ENCODE measurements at regions not wholly inside any gene's neighbourhood (a gene's known extent, or its start where the extent isn't known, plus 50 kb on each side); places are given as distances from the start of the nearest gene placed in this dataset.

DNA sequence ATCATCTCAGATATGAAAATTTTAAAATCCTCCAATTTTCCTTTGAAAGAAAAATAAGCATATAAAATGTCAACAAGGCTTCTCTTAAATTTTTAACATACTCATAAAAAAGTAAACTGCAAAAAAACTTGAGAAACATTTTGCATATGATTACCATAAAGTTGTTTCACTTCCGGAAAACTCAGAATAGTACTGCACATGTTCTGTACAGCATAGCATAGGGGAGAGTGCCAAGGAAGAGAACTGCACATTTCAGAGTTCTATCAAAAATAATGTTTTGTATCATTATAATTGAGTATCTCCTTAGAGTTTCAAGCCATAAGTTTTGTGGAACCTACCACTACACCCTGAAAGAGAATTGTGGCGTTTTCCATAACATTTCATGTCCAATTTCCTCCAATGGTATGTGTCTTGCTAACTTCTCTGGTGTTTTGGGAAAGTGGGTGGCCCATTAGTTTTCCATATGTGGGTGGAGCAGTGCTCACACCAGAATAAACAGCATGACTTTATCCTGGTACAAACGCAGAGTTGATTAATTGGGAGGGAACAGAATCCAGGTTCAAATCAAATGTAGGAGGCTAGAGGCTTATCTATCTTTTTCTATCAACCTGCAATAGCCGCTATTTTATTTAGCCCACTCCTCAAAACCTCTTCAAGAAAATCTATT, 430.9 kb downstream of the LMO4 start:
- DNase-seq (ENCODE audit: extremely low read depth, low read depth, low spot score) = no peak

DNA sequence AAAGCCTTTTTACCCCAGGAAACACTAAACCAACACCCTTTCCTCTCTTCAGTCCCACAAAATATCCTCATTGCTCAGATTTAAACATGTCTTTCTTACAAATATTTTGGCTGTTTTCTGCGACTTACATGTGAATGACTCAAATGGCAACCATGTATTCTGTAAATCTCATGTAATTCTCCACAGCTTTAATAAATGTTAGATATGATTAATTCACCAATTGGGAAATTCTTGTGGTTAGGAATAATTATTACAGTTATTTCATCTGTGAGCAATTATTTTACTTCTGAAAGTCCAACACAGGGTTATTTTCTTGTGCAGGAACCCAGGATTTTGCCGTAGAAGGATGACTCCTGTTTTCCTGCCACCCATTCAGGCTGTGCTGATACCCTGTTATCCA, 431.5 kb downstream of the LMO4 start:
- no peak for DNase-seq (ENCODE audit: extremely low read depth, low read depth, low spot score)

DNA sequence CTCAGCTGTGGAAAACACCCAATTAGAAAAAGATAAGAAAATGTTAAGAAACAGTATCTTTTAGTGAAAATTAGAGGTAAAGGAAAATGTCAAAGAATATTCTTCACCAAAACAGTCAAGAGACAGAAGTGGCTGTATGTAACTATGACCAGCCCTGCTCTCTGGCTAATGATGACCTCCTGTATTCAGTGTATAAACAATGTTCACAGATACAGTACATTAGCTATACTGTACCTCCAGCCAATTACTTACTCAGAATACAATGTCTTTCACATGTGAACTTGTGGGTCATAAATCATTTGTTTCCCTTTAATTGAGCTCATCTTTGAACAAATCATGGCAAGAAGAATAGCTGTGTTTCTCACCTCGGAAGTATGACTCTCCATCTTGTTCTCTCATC, 432.0 kb downstream of the LMO4 start:
- no peak for DNase-seq (ENCODE audit: extremely low read depth, low read depth, low spot score)

DNA sequence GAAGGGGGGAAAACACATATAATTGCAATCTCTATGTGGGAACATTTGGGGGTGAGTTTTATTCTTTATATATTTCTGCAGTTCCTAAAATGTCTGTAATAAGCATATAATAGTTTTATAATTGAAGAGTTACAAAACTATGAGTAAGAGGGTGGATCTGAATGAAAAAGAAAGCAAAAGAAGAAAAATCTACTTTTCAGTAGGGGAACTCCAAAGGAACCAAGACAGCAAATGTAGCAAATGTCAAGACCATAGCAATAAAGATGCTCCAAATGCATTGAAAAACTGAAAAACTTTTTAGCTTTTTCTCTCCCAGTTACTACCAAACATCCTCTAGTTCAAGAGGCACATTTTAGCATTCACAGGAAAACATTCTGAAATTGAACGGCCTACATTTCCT, 434.8 kb downstream of the LMO4 start:
- no peak for DNase-seq (ENCODE audit: extremely low read depth, low read depth, low spot score)

DNA sequence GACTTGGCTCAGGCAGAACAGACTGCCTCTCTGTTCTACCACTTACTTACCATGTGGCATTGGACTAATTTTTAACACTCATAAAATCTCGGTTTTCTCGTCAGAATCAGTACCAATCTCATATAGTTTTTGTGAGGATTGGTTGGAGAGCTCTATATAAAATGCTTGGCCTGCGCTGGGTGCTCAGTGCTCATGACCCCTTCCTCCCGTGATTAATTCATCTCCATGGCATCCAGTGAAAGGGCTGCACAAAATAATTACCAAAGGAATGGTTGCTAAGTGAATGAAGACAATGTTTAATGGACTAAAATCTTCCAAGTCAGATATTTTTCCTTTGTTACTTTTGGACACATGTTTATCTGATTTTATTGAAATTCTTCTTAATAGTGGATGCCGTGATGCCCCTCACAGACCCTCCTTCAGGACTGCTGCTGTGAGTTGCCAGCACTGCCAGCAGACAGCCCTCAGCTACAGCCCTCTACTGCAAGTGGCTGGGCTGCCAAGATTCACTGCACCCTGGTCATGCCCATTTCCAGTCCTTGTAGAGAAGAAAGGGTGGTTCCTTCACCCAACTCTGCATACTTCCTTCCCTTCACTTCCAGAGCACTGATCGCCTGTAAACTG, 436.5 kb downstream of the LMO4 start:
- no peak for DNase-seq (ENCODE audit: extremely low read depth, low read depth, low spot score)

DNA sequence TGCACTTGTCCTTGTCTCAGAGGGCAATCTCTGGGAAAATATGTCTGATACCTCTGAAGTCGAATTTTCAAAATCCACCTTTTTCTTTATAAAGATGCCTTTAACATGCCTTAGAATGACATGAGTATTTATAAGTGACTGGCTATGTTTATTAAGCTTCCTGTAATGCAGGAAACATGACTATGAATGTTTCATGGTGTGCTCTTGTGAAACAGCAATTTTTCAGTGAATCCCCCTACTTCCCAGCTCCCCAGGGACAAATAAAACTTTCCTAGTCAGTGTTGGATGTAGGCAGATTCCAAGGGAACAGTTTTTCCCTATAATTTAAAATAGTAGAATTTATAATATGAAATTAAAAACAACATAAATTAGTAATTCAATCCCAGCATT, 437.0 kb downstream of the LMO4 start:
- DNase-seq (ENCODE audit: extremely low read depth, low read depth, low spot score) = no peak

DNA sequence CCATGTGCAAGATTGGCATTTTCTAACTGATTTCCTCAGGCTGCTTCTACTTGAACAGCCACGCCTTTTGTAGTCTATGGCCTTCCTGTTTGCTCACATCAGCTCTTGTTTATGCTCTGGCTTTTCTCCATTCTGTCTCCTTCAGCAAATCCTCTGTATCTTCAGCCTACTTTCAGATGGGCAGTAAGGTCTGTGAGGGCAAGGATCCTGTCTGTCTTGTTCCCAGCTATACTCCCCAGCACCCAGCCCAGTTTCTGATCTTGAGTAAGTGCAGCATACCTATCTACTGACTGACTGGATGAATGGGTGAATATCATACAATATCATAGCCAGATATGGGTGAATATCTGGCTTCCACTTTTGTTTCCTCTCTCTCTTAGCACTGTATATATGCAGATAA, 438.1 kb downstream of the LMO4 start:
- no peak for DNase-seq (ENCODE audit: extremely low read depth, low read depth, low spot score)

DNA sequence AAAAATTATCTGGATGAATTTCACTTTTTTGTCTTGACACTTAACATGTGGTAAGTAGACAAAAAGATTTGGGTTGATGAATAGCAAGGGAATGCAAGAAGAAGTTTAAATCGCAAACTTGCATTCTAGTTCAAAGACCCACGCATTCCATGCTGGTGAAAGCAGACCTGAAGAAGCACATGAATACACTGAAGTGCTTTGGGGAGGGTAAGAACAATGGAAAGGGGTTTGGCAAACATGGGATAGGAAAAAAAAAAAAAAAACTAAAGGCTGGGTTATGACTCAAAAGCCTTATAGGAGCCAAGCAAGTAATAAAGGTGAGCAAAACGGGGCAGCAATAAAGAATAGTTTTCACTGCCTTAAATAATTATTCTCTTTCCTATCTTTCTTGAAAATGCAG, 450.2 kb downstream of the LMO4 start:
- DNase-seq (ENCODE audit: extremely low read depth, low read depth, low spot score) = no peak

DNA sequence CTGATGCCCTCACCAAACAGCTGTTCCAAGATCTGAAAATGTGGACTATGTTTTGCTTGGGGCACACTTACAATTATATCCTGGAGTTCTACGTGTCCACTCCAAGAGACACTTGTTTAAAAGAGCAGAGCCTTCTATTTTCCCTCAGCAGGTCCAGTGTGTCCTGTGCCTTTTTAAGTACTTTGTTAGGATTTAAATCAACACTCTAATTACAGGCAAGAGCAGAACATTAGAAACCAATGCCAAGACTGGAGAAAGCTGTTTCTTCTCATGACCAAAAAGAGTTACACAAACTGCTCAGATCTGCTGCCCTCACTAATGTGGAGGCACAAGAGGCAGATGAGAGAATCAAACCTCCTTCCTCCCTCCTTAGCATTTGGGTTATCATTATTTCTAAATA, 452.9 kb downstream of the LMO4 start:
- no peak for DNase-seq (ENCODE audit: extremely low read depth, low read depth, low spot score)

DNA sequence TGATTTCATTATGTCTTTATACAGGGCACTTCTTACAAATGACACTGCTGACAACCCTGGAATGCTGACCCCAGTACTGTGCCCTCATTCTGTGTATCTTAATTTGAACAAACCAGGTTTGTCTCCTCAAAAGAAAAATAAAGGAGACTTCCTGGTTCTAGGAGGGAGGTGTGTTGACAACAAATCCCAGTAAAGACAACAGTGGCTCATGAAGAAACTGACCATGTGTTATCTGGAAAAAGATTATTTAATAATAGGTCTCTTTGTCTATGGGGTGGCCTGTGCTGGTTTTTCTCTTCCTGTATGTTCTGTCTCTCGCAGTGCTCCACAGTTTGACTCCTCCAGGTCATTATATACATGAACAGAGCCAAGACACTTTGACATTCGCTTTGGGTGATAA, 454.6 kb downstream of the LMO4 start:
- DNase-seq (ENCODE audit: extremely low read depth, low read depth, low spot score) = no peak

DNA sequence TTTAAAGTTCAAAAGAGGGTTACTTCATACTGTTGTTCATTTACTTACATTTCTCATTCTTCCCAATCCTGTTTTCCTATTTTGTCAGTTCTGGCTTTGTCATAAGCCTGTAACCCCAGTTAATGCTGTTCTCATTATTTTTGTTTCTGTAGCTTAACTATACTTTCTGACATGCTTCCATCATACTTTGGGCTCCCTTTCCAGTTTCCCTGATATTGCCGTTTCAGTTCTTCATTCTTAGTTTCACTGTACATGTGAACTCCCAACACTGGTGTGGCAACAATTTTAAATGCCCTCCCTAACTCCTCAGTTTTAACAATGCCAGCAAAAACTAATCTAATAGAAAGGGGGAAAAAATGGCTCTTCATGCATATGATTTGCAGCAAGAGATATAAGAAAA, 456.7 kb downstream of the LMO4 start:
- no peak for DNase-seq (ENCODE audit: extremely low read depth, low read depth, low spot score)

DNA sequence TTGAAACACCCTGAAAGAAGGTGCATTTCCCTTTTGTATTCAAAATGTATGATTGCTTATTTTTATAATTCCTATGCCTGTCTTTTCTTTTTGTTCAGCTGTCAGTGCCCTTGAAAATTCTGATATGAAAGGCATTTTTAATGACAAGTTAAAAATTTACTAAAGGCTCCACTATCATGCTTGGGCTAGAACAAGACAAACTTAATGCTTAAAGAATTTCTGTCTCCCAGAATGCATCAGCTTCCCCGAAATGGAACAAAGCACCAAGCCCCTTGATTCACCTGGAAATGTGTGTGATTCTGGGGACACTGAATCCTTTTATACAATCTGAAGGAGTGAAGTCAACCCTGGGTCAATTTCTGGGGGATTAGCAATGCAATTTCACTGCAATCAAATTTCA, 457.5 kb downstream of the LMO4 start:
- DNase-seq (ENCODE audit: extremely low read depth, low read depth, low spot score) = no peak

DNA sequence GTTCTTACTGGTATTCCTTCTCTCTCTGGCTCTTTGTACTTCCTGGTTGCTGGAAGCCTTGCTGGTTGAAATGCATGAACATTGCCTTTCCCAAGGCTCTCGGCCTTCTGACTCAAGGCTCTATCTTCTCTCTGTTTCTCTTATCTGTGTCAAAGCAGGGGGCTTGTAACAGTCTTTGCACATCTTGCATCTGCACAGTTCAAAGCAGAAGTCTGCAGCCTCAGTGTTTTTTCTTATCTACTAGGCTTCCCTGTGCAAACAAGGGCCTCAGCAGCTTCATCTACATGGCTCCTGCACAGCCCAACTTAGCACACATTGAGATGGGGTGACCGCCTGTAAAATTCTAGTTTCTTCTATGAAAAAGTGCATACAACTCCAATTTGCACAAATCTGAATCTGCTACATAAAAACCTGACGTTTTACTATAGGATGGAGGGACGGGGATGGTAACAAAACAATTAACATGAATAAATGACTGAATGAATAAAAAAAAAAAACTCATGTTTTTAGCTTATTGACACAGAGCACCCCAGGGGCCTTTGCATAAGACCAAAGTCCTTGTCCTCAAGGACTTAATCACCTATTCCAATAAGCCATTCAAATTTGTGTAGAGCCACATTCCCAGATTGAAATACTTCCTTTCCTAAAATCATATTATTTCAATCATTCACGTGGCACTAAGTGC, 458.3 kb downstream of the LMO4 start:
- DNase-seq (ENCODE audit: extremely low read depth, low read depth, low spot score) = no peak

DNA sequence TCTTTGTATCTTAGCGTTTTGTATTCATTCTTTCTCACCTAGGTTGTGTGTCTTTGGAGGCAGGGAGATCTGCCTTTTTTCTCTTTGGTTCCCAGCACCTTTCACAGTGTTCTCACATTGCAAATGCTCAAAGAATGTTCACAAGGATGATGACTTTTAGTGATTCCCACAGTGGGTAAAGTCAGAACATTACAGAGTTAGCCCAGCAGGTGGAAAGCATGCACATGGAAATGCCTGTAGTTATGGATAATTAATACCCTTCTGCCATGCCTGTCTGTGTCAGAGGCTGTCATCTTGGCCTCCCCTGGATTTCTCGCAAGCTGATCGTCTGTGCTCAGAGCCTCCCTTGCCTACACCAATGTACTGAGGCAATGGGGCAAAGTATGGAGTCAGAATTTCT, 458.9 kb downstream of the LMO4 start:
- no peak for DNase-seq (ENCODE audit: extremely low read depth, low read depth, low spot score)

DNA sequence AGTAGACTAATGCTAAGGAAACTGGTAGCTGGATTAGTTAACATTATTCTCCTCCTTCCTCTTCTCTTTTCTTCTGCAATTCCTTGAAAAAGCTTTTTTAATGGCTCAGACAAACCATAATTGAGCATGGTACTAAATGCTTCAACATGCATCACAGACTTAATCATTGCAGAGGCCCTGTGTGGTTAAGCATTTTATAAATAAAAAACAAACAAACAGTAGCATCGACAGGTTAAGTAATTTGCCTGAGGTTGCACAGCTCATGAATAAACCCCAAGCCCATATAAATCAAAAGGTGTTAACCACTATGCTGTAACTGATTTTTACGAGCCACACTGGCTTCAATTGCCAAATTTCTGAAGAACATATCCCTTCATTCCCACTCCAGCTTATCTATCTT, 462.1 kb downstream of the LMO4 start:
- DNase-seq (ENCODE audit: extremely low read depth, low read depth, low spot score) = no peak

DNA sequence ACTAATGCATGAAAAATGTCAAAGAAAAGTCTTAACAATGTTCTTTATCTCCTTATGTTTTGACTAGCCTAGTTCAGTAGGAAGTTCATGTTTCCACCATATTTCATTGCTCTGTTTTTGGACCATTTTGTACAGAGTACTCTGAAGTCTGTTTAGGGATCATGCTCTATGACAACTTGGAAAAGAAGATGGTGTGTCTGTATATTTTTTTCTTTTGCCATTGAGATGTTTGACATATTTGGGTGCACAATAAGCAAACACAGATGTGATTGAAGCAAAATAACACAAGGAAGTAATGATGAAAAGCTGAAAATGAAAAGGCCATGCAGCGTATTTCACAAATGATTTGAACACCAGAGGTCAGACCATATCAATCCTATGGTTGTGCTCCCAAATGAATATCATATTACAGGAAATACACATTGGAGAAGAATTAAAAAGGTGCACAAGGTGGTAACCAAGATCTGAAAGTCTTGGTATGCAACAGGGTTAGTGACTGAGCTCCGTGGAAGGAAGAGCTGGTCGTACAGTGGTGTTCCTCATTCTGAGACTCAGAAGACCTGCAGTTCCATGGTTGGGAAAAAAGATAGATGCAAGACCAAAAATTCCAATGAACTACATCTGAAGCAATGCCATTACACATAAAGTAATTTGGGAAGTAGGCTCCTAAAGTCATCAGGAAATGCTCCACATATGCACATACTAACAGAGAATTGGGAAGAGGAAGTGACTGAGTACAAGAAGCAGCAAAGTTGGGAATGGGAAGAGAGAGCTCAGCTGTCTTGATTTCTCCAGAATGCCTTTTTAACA, 463.5 kb downstream of the LMO4 start:
- DNase-seq (ENCODE audit: extremely low read depth, low read depth, low spot score) = no peak

DNA sequence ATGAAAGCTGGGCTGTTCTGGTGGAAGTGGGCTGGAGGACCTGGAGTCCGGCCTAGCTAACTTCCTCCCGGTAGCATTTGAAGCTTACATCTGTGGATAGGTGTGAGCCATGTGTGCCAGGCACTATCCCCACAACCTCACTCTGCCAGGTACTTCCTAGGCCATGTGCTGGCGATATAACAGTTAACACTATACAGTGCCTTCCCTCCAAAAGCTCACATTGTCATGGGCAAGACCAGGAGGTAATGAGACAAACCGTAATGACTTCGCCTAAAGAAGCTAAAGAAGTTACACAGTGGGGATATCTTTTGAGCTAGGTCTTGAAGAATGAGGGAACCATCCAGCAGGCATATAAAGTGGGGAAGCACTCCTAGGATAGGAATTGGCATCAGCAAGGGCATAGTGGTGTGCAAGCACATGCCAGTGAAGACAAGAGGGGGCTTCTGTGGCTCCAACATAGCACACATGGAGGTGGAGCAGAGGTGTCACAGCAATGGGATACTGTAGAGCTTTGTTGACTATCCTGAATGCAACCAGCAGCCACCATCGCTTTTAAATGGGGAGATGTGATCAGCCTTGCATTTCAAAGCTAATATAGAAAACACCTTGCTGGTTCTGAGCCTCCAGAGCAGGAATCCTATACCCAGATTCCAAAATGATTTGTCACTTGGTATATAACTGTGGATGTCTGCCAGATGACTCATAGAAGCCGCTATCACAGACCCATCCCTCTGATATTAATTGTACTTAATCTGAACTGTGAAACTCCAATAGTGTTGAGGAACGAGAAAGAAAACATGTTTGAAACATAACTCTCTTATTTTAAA, 466.3 kb downstream of the LMO4 start:
- no peak for DNase-seq (ENCODE audit: extremely low read depth, low read depth, low spot score)

DNA sequence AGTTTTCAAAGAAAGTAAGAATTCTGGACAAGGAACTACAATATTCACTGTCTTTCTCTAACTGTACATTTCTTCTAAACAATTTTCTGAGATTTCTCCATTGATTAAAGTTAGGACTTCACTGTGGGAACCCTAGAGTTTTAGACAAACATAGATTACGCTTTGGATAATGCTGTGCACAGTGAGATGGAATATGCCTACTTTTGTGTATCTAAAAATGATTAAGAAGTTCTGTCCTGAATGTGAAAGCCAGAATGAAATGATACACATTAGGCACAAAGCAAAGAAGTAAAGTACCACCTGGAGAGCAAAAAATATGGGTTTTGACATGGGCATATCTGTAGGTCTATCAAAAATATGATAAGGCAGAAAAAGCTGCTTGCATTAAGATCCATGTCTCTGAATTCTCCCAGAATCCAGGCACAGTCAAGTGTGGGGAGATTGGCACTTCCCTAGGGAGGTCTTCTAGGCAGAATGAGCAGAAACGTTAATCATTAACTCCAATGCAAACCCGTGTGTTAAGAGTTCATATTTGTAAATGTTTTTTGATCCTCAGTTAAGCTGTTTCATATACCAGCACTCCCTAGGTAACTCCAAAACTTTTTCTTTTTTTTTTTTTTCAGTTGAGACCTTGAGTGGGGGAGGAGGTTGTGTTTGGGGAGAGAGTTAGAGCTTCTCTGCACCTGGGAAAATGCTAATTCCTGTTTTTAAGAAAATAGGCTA, 467.1 kb downstream of the LMO4 start:
- DNase-seq (ENCODE audit: extremely low read depth, low read depth, low spot score) = no peak

DNA sequence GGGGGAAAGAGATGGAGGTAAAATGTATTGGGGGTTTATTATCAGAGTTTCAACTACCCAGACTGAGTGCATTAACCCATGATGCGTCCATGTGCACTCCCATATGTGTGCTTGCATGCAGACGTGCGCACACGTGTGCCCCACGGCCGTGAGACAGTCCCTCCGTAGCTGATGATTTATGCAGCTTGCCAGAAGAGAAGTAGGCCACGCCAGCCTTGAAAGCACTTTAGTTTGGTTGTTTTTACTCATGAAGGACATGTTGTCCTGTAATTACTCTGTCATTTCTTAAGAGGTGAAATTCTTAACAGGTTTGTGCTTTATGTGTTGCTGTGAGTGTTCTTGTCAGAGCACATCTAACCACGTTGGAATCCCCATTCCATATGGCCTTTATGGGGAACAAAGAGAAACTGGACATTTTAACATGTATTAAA, 467.8 kb downstream of the LMO4 start:
- no peak for DNase-seq (ENCODE audit: extremely low read depth, low read depth, low spot score)

DNA sequence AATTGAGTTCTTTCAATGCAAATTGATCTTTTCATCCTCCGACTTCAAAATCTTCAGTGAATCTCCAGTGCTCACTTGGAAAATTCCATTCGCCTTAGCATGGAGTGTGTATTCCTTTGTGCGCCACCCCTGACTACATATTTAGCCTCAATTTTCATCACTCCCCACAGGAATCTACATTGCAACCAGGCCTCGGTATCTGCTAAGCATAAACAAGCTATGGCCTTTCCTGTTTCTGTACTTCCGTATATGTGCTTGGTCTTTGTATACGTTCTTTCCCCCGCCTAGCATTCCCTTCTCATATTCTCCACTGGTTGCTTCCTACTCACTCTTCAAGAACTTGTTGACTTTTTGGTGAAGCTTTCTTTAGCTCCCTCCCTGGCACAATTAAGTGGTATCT, 470.8 kb downstream of the LMO4 start:
- no peak for DNase-seq (ENCODE audit: extremely low read depth, low read depth, low spot score)
